Smooth muscle cell (in vitro differentiated cells): ENCODE measurements at regions not wholly inside any gene's neighbourhood (a gene's known extent, or its start where the extent isn't known, plus 50 kb on each side); places are given as distances from the start of the nearest gene placed in this dataset.

Experiments
- DNase-seq: peaks from one replicate; lab custom pipeline; 2025; ENCODE audit not compliant: unreplicated experiment; lab: John Stamatoyannopoulos, UW
- H2AFZ ChIP-seq: fragments of 200-600 bp; sonication (generic); 2 replicates; pipeline ENCODE4 v1.6.0; 2016; ENCODE audit warnings: antibody characterized with exemption, low read depth, mild to moderate bottlenecking
- H3F3A ChIP-seq: fragments of 200-600 bp; sonication (generic); 2 replicates; pipeline ENCODE4 v1.6.0; 2017; ENCODE audit warnings: antibody characterized with exemption, low read depth
- H3K27ac ChIP-seq: fragments of 200-600 bp; sonication (generic); 2 replicates; pipeline ENCODE4 v1.5.1; 2016; ENCODE audit warnings: low read depth, mild to moderate bottlenecking
- H3K27me3 ChIP-seq: fragments of 200-600 bp; sonication (generic); 2 replicates; pipeline ENCODE4 v1.6.1; 2016; ENCODE audit warnings: low read depth, mild to moderate bottlenecking
- H3K36me3 ChIP-seq: fragments of 200-600 bp; sonication (generic); 2 replicates; pipeline ENCODE4 v1.5.1; 2016; ENCODE audit warnings: low read depth
- H3K4me1 ChIP-seq: fragments of 200-600 bp; sonication (generic); 2 replicates; pipeline ENCODE4 v1.5.1; 2016; ENCODE audit warnings: low read depth
- H3K4me2 ChIP-seq: fragments of 200-600 bp; sonication (generic); 2 replicates; pipeline ENCODE4 v1.6.0; 2016; ENCODE audit warnings: mild to moderate bottlenecking
- H3K4me3 ChIP-seq: fragments of 200-600 bp; sonication (generic); 2 replicates; pipeline ENCODE4 v1.5.1; 2016; ENCODE audit warnings: mild to moderate bottlenecking
- H3K79me2 ChIP-seq: fragments of 200-600 bp; sonication (generic); 2 replicates; pipeline ENCODE4 v1.6.0; 2016; ENCODE audit warnings: low read depth, mild to moderate bottlenecking
- H3K9ac ChIP-seq: fragments of 200-600 bp; sonication (generic); 2 replicates; pipeline ENCODE4 v1.6.0; 2016; ENCODE audit warnings: low read depth
- H3K9me3 ChIP-seq: fragments of 200-600 bp; sonication (generic); replicated peaks from 2 replicates; pipeline ENCODE4 v1.5.1; 2016; ENCODE audit warnings: low read depth
- H4K20me1 ChIP-seq: fragments of 200-600 bp; sonication (generic); 2 replicates; pipeline ENCODE4 v1.6.0; 2016; ENCODE audit warnings: low read depth
- WGBS: methylation state at CpG from one replicate; pipeline ENCODE4 v1.1.7; 2016; ENCODE audit warnings: low lambda C conversion rate; 5-methylcytosine and 5-hydroxymethylcytosine counted together
- TF ChIP-seq, protein P1 (sequence below): fragments of 200-600 bp; sonication (generic); IDR thresholded peaks from 2 replicates; pipeline ENCODE4 v1.5.1; 2017; ENCODE audit warnings: borderline replicate concordance, mild to moderate bottlenecking, antibody characterized with exemption; ENCODE audit not compliant: insufficient read depth, poor library complexity, severe bottlenecking

DNA sequence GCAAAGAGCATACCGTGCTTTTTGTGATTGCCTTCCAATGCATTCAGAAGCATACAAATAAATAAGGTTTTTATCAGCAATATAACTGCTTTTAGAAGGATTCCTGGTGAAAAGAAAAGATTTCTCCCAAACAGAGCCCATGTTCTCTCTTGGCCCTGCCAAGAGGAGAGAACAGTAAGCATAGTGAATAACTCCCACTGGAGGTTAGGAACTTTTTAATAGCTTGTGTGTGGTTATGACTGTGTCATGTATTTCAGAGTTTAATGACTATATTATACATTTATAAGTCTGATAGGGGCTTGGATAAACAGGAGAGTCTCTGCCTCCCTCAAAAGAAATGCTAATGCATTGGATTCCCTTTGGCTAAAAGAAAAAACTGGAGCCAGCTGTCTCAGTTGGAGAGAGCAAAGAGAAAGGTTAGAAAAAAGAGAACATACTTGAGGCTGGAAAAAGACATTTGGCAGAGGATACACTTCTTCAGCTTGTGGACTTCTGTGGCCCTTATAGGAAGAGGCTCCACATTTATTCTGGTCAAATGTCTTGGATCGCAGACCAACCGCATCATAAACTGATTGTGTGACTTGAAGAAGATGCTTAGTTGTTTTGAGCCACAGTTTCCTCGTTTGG lies 63.0 kb upstream of the SPRED2 start:
- TF ChIP-seq, protein P1, sequence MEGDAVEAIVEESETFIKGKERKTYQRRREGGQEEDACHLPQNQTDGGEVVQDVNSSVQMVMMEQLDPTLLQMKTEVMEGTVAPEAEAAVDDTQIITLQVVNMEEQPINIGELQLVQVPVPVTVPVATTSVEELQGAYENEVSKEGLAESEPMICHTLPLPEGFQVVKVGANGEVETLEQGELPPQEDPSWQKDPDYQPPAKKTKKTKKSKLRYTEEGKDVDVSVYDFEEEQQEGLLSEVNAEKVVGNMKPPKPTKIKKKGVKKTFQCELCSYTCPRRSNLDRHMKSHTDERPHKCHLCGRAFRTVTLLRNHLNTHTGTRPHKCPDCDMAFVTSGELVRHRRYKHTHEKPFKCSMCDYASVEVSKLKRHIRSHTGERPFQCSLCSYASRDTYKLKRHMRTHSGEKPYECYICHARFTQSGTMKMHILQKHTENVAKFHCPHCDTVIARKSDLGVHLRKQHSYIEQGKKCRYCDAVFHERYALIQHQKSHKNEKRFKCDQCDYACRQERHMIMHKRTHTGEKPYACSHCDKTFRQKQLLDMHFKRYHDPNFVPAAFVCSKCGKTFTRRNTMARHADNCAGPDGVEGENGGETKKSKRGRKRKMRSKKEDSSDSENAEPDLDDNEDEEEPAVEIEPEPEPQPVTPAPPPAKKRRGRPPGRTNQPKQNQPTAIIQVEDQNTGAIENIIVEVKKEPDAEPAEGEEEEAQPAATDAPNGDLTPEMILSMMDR = no peak
- 94% methylated on average over 4 of the region's 4 CpGs for WGBS
- Histone ChIP-seq H3F3A (no peaks in the 10 kb centered on the region), H2AFZ (no peak overlapping the region), H3K9me3 (no peaks in the 10 kb centered on the region), H3K9ac (no peak overlapping the region), H3K4me1 (no peaks in the 10 kb centered on the region), H3K27me3 (no peaks in the 10 kb centered on the region), H3K4me2 (no peak overlapping the region), H3K79me2 (no peaks in the 10 kb centered on the region), H4K20me1 (no peaks in the 10 kb centered on the region), H3K36me3 (no peaks in the 10 kb centered on the region), H3K27ac (no peak overlapping the region), H3K4me3 (no peak overlapping the region)
- no peak for DNase-seq

DNA sequence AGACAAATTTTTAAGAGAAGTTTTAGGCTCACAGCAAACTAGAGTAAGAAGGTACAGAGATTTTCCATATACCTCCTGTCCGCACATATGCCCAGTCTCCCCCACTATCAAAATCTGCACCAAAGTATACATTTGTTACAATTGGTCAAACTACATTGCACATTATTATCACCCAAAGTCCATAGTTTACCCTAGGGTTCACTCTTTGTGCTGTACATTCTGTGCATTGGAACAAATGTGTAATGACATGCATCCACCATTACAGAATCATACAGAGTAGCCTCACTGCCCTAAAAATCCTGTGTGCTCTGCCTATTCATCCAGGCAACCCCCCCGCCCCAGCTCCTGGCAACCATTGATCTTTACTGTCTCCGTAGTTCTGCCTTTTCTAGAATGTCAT lies 61.7 kb upstream of the SPRED2 start:
- Histone ChIP-seq H3K4me3 (no peak overlapping the region), H2AFZ (no peak overlapping the region), H3K4me2 (no peak overlapping the region), H4K20me1 (no peaks in the 10 kb centered on the region), H3F3A (no peaks in the 10 kb centered on the region), H3K27ac (no peak overlapping the region), H3K4me1 (no peaks in the 10 kb centered on the region), H3K9ac (no peak overlapping the region), H3K36me3 (no peaks in the 10 kb centered on the region), H3K79me2 (no peaks in the 10 kb centered on the region), H3K27me3 (no peaks in the 10 kb centered on the region), H3K9me3 (no peaks in the 10 kb centered on the region)
- 96% methylated on average over 3 of the region's 3 CpGs for WGBS
- no peak for DNase-seq
- TF ChIP-seq, protein P1 = no peak

DNA sequence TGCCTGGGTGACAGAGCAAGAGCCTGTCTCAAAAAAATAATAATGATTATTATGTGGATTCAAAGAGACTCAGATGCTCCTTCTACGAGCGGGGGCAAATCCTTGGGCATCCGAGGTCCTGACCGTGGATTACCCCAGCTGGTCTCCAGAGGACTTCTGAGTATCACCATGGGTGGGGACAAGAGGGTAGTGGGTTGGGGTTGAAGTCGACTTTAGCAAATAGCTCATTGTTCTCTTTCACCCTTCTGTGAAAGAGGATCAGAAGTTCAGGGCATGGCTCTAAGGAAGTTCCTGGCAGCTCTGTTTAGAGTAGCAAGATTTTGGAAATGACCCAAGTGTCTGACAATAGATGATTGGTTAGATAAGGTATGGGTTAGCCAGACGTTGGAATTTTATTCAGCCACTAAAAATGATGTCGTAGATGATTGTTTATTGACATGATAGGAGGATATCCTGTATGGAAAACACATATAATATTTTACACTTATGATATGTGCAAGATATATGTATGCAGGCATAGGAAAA lies 59.0 kb upstream of the SPRED2 start:
- Histone ChIP-seq H3K4me1 (no peaks in the 10 kb centered on the region), H3K9me3 (no peaks in the 10 kb centered on the region), H3F3A (no peaks in the 10 kb centered on the region), H3K36me3 (no peaks in the 10 kb centered on the region), H3K4me2 (no peak overlapping the region), H2AFZ (no peak overlapping the region), H3K79me2 (no peaks in the 10 kb centered on the region), H3K27me3 (no peaks in the 10 kb centered on the region), H3K27ac (no peak overlapping the region), H3K9ac (no peak overlapping the region), H4K20me1 (no peaks in the 10 kb centered on the region), H3K4me3 (no peak overlapping the region)
- TF ChIP-seq, protein P1 = no peak
- no peak for DNase-seq
- WGBS = 93% methylated on average over 7 of the region's 7 CpGs

DNA sequence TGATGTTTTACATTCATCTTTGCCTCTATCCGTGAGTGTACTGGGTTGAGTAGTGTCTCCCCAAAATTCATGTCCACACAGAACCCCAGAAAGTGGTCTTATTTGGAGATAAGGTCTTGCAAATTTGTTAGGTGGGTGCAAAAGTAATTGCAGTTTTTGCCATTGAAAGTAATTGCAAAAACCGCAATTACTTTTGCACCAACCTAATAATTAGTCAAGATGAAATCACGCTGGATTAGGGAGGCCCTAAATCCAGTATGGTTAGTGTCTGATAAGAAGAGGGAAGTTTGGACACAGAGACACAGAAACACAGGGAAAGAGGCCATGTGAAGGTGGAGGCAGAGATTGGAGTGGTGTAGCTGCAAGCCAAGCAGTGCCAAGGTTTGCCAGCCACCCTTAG lies 57.8 kb upstream of the SPRED2 start:
- H4K20me1 ChIP-seq = no peaks in the 10 kb centered on the region
- no peak for DNase-seq
- H3K27ac ChIP-seq = no peak overlapping the region
- no peaks in the 10 kb centered on the region for H3K36me3 ChIP-seq
- H3K9ac ChIP-seq = no peak overlapping the region
- H3K9me3 ChIP-seq = no peaks in the 10 kb centered on the region
- H2AFZ ChIP-seq = no peak overlapping the region
- H3K4me2 ChIP-seq = no peak overlapping the region
- no peak overlapping the region for H3K4me3 ChIP-seq
- H3F3A ChIP-seq = no peaks in the 10 kb centered on the region
- TF ChIP-seq, protein P1 = no peak
- no peaks in the 10 kb centered on the region for H3K4me1 ChIP-seq
- no peaks in the 10 kb centered on the region for H3K27me3 ChIP-seq
- 89% methylated on average over 3 of the region's 3 CpGs for WGBS
- H3K79me2 ChIP-seq = no peaks in the 10 kb centered on the region
